Stimulated activated CD8-positive, alpha-beta memory T cell treated with anti-CD3 and anti-CD28 coated beads, Interleukin-4, amount 100 ng/mL, for 48 hours (primary cell): ENCODE measurements at regions not wholly inside any gene's neighbourhood (a gene's known extent, or its start where the extent isn't known, plus 50 kb on each side); places are given as distances from the start of the nearest gene placed in this dataset.

Source experiments
- DNase-seq: peaks from one replicate; pipeline ENCODE4 v3.0.0-alpha.2; 2020

DNA sequence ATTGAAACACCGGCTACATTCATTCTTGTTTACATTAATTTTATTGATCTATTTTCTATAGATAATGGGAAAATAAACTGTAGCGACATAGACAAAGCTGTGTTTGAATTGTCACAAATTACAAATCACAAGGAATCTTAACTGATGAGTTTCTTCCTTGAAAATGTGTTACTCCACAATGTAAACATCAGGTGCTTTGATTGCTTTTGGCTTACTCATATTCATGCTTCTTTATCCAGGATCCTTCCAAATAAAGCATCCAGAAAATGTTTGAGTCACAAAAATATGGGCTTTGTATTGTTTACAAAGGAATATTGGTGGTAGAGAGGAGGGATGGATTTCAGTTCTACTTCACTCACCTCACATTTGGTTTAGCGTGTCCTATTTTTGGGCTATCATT, 64.0 kb downstream of the BMP2 start:
- DNase-seq: no peak

DNA sequence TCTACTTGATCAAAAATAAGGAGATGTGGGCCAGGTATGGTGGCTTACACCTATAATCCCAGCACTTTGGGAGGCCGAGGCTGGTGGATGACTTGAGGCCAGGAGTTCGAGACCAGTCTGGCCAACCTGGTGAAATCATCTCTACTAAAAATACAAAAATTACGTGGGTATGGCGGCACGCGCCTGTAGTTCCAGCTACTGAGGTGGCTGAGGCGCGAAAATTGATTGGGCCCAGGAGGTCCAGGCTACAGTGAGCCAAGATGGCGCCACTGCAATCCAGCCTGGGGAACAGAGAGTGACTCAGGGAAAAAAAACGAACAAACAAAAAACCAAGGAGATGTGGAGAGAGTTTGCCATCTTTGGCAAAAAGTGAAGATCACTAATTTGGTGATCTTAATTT, 65.3 kb downstream of the BMP2 start:
- no peak for DNase-seq

DNA sequence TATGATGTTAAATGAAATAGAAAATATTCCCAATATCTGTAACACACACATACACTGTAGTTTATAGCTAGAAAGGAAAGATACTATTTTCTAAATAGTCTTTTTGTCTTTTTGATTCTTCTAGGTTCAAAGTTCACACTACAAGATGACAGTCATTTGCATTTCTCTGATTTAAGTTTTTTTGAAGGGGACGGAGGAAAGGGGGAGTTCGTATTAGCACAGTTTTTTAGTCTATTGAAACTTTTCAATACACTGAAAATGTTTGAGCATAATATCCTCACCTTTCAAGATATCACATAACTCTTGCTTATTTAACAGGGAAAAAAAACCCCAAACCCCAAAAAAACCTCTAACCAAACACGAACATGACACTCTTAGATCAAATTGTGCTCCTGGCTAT, 68.1 kb downstream of the BMP2 start:
- no peak for DNase-seq

DNA sequence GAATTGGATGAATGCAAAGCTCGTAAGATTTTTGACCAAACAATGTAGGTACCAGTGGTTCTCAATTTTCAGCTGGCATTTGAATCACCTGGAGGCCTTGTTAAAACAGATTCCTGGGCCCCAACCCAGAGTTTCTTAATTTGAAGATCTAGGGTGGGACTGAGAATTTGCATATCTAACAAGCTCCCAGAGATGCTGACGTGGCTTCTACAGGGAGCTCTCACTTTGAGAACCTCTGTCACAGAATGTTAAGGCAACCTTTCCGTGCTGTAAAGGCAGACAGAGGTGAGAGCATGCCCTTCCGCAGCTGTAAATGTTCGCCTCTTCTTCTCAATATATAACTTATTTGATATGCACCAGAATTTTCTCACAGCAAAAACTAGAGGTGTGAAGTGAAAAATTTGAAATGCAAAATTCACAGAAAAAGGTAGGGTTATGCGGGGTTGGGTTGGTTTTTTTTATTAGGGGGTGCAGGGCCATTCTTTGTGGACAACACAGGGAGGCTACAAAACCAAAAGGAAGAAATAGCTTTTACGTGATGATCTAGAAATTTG, 69.4 kb downstream of the BMP2 start:
- DNase-seq: no peak

DNA sequence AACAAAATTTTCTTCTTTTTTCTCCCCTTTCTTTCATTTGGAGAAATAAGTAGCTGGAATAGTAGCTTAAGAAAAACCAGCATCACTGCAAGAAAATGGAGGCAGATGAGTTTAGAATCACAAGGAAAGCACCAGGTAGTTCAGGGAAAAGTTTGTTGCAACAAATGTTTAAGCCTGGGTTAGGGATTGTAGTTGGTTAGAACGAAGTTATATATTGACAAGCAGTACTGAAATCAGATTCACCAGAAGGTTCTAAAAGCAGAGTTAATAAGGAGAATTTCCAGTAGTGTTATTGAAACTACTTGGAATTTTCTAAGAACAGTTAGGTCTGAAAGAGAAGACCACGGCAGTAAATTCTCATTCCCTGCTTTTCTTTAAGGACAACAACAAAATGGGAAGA, 70.2 kb downstream of the BMP2 start:
- no peak for DNase-seq

DNA sequence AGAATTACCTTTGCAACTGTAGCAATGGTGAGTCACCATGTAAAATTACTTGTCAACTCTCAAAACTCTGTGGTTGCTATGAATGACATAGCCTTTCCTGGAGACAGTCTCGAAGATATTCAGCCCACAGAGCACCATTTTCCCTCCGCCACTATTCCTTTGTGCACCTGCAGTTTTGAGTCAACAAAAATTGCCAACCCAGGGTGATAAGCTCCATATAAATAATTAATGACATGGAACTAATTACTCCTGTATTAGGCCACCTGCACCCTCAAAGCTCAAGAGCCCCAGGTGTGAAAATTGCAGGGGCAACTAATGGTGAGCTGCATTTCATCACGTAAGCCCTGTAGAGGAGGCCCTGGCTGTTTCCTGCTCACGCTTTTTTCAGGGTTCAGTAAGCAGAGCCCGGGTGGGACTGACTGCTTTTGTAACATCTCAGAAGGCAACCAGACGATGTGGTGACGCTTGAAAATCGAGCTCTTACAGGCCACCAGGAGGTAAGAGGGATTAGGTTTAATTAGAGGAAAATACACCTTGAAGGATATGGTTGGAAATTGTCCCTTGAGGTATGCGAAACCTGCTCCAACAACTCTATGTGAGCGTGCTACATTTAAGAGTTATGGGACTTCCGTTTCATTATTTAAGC, 70.8 kb downstream of the BMP2 start:
- DNase-seq: no peak

DNA sequence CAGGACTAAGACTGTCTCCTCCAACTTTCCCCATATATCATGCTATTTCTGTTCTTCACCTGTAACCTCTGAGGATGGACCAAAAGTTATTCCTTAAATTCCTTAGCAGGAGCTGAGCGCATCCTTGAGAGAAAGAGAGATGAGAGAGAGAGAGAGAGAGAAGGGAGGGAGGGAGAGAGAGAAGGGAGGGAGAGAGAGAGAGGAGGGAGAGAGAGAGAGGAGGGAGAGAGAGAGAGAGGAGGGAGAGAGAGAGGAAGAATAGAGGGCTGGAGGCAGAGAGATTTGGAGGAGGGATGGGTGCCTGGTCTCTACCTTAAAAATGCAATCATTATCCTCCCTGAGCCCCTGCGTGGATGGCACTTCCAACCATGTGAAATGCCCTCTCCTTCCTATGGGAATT, 73.6 kb downstream of the BMP2 start:
- no peak for DNase-seq

DNA sequence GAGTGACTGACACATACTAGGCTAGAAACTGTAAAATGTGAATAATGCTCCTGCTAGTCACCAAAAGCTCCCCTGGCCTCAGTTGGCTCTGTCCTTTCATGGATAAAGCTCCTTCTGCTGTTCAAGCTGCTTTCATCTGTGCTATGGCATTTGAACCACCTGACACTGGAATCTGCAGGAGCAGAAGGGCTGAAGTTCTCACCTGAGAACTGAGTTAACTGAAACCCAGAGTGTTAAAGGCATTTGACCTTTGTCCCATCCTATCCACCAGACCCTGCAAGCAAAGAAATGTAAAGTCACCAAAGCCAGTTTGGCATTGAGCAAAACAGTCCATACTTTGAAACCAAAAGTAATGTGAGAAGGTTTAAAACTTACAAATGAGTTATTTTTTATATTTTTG, 77.7 kb downstream of the BMP2 start:
- no peak for DNase-seq

DNA sequence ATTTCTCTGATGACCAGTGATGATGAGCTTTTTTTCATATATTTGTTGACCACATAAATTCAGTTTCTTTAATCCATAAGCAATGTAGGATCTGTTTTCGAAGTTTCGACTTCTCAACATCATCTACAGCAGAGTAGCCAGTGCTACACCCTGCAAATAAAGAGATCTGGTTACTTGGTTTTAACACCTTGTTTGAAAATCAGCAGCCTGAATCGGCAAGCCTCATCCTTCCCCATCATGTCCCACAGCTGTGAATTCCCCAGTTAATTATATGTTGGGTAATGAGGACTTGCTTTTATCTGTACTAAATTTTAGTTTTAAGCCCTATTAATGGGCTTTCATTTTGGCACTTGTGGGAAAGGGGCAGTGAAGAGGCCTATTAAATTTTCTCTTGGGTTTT, 80.6 kb downstream of the BMP2 start:
- no peak for DNase-seq

DNA sequence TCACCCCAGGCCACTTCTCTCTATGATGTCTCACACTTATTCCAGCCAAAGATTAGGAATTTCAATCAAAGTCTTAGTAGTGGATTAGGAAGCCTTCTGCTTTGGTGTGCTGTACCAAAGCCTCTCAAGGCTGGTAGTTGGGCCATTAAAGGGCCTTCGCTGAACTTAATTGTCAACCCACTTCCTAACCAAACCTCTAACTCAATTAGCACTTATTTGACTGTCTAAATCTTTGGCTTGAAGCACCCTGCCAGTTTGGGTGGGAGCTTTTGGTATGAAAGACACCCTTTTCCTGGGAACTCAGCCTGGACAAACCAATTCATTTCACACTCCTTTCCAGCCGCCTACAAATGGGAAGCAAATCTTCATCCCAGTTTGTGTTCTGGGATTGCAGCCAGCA, 81.5 kb downstream of the BMP2 start:
- no peak for DNase-seq

DNA sequence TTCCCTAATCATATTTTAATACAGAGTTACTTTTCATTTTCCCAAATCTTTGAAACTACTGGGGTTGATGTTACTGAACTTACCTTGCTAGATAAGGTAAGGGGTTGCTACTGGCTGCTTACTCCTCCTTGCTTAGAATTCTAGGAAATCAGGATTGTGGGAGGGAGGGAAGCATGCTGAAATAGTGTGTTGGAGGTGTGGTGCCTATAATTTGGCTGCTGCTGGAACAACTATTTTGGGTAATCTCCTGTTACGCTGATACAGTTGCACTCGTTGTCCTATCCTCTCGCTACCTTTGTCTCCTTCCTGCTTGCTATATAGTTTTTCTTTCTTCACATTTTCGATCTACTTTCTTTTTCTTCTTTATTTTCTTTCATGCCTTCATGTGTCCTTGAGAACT, 83.7 kb downstream of the BMP2 start:
- DNase-seq: no peak

DNA sequence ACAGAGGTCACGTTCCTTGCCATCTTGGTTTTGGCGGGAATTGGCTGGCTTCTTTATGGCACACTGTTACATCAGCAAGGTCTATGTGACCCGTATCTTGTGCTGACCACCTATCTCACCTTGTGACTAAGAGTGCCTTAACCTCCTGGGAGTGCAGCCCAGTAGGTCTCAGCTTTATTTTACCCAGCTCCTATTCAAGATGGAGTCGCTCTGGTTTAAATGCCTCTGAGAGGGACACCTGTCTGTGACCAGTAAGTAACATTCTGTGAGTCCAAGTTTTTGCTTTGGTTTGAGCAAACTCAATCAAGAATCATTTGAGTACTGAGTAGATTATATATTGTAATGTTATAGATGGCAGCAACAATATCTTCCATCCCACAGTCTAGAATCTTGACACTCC, 85.0 kb downstream of the BMP2 start:
- DNase-seq: no peak

DNA sequence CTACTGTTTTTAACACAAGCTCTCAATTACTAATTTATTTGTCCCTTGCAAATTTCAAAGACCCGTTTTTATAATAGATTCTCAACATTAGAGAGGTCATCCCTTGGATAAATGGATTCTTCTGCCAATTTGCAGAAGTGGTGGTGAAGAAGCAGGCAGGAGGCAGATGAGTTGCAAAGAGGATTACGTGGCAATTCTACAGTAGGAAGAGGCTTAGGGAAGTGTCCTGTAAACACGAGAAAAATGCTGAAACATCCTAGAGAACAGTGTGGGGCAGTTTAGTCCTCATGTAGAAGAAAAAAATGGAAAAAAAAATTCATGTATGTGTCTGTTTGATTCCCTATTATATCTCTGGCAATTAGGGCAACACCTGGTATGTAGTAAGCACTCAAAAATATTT, 87.6 kb downstream of the BMP2 start:
- DNase-seq: no peak

DNA sequence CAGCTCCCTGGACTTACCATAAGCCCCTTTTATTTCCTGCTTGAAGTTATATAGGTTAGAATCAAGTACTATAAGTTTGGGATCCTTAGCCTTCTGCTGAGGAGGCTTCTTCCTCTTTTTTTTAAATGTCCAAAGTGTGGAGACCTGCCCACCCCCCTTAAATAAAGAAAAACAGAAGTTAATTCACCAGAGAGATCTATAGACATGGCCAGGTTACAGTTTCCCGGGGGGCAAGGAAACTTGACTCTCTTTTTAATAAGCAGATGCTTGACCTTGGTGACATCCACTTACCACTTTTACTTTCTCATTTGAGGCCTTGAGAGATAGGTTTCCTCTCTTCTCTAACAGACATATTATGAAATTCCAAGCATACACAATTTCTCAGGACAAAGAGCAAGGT, 88.3 kb downstream of the BMP2 start:
- DNase-seq: no peak

DNA sequence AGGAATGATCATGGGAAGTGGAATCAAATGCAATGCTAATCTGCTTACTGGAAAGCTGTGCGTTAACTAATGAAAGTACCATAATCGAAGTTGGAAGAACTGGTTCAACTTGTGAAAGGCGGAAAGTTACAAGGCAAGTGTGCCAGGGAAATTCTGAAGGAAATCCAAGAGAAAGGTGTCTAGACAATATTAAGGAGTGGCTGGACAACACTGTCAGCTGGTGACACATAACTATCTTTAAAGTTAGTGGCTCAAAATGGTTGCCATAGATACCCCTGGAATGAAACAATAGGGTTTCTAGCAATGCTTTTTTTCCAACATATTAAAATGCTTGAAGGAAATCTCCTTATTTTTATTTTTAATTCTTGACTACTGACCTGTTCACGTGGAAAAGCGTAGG, 90.4 kb downstream of the BMP2 start:
- no peak for DNase-seq

DNA sequence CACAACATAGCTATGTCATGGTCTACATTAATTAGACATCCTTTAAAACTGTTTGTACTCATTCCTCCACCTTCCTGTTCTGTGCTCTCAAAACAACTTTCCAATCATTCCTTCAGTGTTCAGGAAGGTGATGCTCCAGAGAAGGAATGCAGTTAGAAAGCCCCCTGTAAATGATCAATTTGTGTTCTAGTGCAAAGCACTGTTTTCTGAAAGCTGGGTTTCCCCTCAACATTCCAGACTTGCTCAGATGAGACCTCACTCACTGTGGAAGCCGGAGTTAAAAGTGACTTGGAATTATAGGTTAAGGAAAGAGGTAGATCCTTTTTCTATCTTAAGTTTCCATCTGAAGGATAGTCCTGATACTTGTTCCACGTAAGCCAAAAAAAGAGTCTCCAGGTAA, 95.9 kb downstream of the BMP2 start:
- no peak for DNase-seq

DNA sequence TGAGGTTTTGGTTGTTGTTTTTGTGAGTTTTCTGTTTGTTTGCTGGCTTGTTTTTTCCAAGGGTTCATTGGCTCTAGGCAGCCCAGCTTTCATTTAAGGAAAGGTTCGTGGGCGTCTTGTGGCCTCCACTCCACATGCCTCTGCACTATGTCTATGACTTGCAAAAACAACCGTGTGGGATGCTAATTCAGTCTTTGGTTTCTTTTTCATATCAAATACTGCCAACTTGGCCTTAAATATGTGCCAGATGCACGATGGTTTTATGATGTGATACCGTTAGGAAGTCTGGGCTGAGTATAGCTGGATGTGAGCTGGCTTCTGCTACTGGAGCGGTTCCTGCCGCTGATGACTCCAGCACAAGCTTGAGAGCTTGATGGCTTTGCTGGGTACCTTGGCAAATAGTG, 96.3 kb downstream of the BMP2 start:
- no peak for DNase-seq

DNA sequence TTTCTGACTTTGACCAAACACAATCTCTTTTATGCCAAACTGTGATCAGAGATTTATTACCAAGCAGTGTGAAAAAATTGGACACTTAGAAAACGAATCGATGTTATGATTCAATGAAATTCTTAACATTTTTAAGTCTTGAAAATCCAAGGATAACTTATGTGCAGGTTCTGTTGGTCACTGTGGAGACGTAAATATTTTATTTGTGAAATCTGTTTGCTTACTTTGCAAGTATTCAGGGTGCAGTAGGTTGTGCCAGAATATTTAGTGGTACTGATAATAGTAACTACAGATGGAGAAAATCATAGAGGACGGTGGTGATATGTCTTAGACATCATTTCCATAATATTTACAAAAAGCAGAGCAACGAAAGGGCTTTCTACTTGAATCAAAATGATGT, 97.3 kb downstream of the BMP2 start:
- DNase-seq: no peak

DNA sequence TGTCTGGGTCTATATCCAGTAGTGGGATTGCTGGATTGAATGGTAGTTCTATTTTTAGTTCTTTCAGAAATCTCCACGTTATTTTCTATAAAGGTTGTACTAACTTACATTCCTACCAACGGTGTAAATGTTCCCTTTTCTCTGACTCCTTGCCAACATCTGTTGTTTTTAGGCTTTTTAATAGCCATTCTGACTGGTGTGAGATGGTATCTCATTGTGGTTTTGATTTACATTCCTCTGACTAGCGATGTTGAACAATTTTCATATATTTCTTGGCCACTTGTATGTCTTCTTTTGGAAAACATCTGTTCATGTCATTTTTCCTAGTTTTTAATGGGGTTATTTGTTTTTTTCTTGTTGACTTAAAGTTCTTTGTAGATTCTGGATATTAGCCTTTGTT, 99.3 kb downstream of the BMP2 start:
- no peak for DNase-seq

DNA sequence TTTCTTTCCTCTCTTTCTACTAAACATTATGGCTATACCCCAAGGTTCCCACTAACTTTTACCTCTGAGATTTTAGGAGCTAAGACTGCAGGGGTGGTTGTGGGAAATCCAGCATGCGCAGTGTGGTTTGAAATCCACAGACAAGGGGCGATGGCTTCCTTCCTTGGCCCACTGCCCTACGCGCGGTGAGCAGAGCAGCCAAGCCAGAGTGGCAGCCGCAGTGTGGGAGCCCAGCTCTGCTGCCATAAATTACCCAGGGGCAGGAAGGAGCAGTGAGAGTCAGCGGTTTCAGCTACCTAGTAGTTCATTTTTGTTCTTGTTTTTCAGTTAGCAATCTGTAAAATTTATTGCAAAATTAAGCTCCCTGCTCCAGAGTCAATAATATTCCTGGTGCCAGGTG, 101.4 kb downstream of the BMP2 start:
- no peak for DNase-seq

DNA sequence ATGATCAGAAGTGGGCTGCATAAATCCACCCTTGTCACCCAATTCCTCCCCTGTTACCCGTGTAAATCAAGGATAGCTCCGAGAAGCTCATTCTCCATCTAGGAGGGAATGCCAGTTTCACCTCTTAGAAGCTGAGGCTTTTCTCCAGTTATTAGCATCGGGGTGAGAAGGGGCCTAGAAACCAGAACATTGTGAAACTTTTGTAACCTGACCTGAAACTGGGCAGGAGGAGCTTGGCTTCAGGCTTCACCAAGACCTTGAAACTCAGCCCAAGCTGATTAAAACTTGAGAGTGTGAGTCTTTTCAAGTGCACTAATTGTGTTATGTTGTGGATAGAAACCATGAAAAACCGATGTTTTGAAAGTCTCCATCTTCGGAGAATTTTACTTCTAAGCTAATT, 103.1 kb downstream of the BMP2 start:
- no peak for DNase-seq

DNA sequence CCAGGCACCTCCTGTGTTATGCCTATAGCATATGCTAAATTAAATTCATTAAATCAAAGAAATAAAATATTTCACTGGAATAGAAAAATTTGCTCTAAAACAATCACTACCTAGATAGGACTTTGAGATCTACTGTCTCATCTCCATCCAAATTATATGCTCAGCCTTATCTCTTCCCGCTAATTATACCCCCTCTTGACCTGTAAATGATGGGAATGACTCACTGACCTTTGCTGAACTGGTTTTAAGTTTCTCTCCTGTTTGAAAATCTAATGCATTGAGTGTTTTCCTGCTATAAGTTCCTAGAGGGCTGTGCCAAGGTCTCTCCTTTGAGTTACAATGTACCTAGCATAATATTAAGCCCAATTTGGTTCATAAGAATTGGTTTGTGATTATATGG, 110.1 kb downstream of the BMP2 start:
- no peak for DNase-seq

DNA sequence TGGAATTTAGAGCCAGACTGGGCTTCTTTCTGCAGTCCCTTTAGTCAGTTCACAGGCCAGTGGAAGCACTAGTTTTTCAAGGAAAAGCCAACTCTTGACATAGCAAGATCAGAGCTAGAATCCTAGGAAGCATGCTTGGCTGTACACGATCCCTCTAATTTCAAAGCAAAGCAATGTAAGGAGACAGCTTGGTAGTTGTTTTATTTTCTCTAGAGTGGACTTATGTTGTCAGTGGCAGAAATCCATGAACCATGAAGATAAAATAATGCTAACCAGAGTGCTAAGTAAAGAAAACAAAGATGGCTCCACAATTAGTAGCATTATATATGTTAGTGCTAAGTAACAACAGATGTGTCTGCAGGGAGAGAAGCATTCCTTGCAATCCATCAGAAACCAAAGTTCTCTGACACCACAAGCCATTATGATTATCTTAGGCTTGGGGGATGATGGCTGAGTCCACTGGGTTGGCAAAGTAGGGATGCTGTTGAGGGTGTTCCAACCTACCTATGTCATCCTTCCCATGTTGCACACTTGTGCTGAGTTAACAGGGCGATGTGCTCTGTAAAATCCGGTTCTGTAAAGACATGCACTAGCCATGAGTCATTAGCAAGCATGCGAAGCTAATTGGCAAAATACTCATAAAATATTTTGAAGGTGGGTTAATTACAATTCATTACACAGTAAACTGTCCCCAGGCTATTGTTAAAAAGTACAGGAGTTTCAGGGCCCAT, 115.2 kb downstream of the BMP2 start:
- DNase-seq: no peak

DNA sequence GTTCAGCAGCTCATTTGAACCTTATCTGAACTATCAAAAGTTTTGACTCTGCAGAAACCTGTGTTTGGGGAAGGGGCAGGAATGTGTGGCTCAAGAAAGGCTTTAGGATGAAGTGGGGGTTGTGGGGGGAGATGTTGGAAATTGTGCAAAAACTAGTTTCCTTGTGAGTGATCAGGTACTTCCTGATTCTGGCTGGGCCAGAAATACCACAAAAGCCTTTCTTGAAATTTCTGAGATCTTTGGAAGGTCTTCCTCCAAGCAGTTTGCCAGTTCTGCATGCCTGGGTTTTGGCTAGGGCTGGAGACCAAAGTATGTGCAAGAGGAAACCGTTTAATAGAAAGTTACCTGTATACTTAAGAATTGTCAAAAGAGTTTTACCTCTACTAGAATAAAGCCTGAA, 116.6 kb downstream of the BMP2 start:
- DNase-seq: no peak
